ENCODE measurements at regions not wholly inside any gene's neighbourhood (a gene's known extent, or its start where the extent isn't known, plus 50 kb on each side); places are given as distances from the start of the nearest gene placed in this dataset.

GRCh38 chr6:85262621-85263020 lies 187.3 kb upstream of the NT5E start:
- TF ChIP-seq CTCF (IDR thresholded peaks at IDR 0.05; ENCODE audit: insufficient read depth, low read length, poor library complexity, severe bottlenecking) = no peak
- TF ChIP-seq EZH2phosphoT487 (conservative IDR thresholded peaks at IDR 0.05; ENCODE audit: low read length) = no peak
- Histone ChIP-seq H3K4me2 (ENCODE audit: low read depth, low read length, poor library complexity, severe bottlenecking) (no peak overlapping the region), H3K27ac (ENCODE audit: low read depth, low read length) (no peak overlapping the region), H3K4me3 (ENCODE audit: insufficient read depth, low read length, poor library complexity, severe bottlenecking) (no peak overlapping the region), H2AFZ (ENCODE audit: low read depth, low read length, severe bottlenecking) (no peak overlapping the region), H3K9me3 (ENCODE audit: insufficient read depth, low read length) (no peaks in the 10 kb centered on the region), H3K9ac (ENCODE audit: low read length) (no peak overlapping the region), H3K79me2 (ENCODE audit: insufficient read depth, low read length) (no peaks in the 10 kb centered on the region), H3K36me3 (ENCODE audit: low read length) (no peaks in the 10 kb centered on the region), H3K27me3 (ENCODE audit: low read length) (no peaks in the 10 kb centered on the region), H3K9me2 (replicated peaks; ENCODE audit: insufficient read depth, low read length) (no peaks in the 10 kb centered on the region), H4K20me1 (ENCODE audit: low read depth, low read length) (no peaks in the 10 kb centered on the region), H3F3A (ENCODE audit: insufficient read depth) (no peaks in the 10 kb centered on the region)

GRCh38 chr6:85261271-85261670 lies 188.6 kb upstream of the NT5E start:
- TF ChIP-seq EZH2phosphoT487 (conservative IDR thresholded peaks at IDR 0.05; ENCODE audit: low read length) (no peak), CTCF (IDR thresholded peaks at IDR 0.05; ENCODE audit: insufficient read depth, low read length, poor library complexity, severe bottlenecking) (no peak)
- H3K27ac ChIP-seq (ENCODE audit: low read depth, low read length) = no peak overlapping the region
- no peaks in the 10 kb centered on the region for H3K9me2 ChIP-seq (replicated peaks; ENCODE audit: insufficient read depth, low read length)
- no peaks in the 10 kb centered on the region for H3K9me3 ChIP-seq (ENCODE audit: insufficient read depth, low read length)
- no peaks in the 10 kb centered on the region for H3F3A ChIP-seq (ENCODE audit: insufficient read depth)
- H3K79me2 ChIP-seq (ENCODE audit: insufficient read depth, low read length) = no peaks in the 10 kb centered on the region
- no peak overlapping the region for H3K4me2 ChIP-seq (ENCODE audit: low read depth, low read length, poor library complexity, severe bottlenecking)
- no peaks in the 10 kb centered on the region for H4K20me1 ChIP-seq (ENCODE audit: low read depth, low read length)
- H3K4me3 ChIP-seq (ENCODE audit: insufficient read depth, low read length, poor library complexity, severe bottlenecking) = no peak overlapping the region
- no peak overlapping the region for H3K9ac ChIP-seq (ENCODE audit: low read length)
- no peaks in the 10 kb centered on the region for H3K27me3 ChIP-seq (ENCODE audit: low read length)
- no peak overlapping the region for H2AFZ ChIP-seq (ENCODE audit: low read depth, low read length, severe bottlenecking)
- no peaks in the 10 kb centered on the region for H3K36me3 ChIP-seq (ENCODE audit: low read length)

- no peak overlapping the region for H3K4me3 ChIP-seq (ENCODE audit: insufficient read depth, low read length, poor library complexity, severe bottlenecking)
- H3F3A ChIP-seq (ENCODE audit: insufficient read depth) = no peaks in the 10 kb centered on the region
- no peaks in the 10 kb centered on the region for H3K36me3 ChIP-seq (ENCODE audit: low read length)
- H3K27ac ChIP-seq (ENCODE audit: low read depth, low read length) = no peak overlapping the region
- no peaks in the 10 kb centered on the region for H3K9me2 ChIP-seq (replicated peaks; ENCODE audit: insufficient read depth, low read length)
- H3K9ac ChIP-seq (ENCODE audit: low read length) = no peak overlapping the region
- no peaks in the 10 kb centered on the region for H3K79me2 ChIP-seq (ENCODE audit: insufficient read depth, low read length)
- no peak overlapping the region for H3K4me2 ChIP-seq (ENCODE audit: low read depth, low read length, poor library complexity, severe bottlenecking)
- H4K20me1 ChIP-seq (ENCODE audit: low read depth, low read length) = no peaks in the 10 kb centered on the region
- H3K9me3 ChIP-seq (ENCODE audit: insufficient read depth, low read length) = 0 out of 2 replicates have a peak, but pooled peaks cover 2% of the 10 kb centered on the region
- TF ChIP-seq EZH2phosphoT487 (conservative IDR thresholded peaks at IDR 0.05; ENCODE audit: low read length) = no peak
- TF ChIP-seq CTCF (IDR thresholded peaks at IDR 0.05; ENCODE audit: insufficient read depth, low read length, poor library complexity, severe bottlenecking) = no peak
- H3K27me3 ChIP-seq (ENCODE audit: low read length) = no peaks in the 10 kb centered on the region
- no peak overlapping the region for H2AFZ ChIP-seq (ENCODE audit: low read depth, low read length, severe bottlenecking)
Observed at GRCh38 chr6:85255661-85256060, 194.2 kb upstream of the NT5E start.
